Liver (tissue), 8 donors: ENCODE measurements at regions not wholly inside any gene's neighbourhood (a gene's known extent, or its start where the extent isn't known, plus 50 kb on each side); places are given as distances from the start of the nearest gene placed in this dataset.

ENCODE experiments used
- DNase-seq: peaks from one replicate; pipeline ENCODE4 v3.0.0-alpha.2; 2017; ENCODE audit warnings: low spot score
- H3K27ac ChIP-seq, 2 donors: one replicate each; pipeline ENCODE4 v1.7.0; 2013; ENCODE audit warnings: inconsistent platforms in 2 of 2, low read length in 2 of 2, control low read depth in 1 of 2, low read depth in 1 of 2, mild to moderate bottlenecking in 1 of 2
- H3K27me3 ChIP-seq, 4 donors: one replicate each; pipeline versions ENCODE4 v1.6.1 to v1.7.0; 2013; ENCODE audit warnings: low read length in 3 of 4, inconsistent platforms in 1 of 4, mild to moderate bottlenecking in 1 of 4, moderate library complexity in 1 of 4; ENCODE audit not compliant: control insufficient read depth in 4 of 4, insufficient read depth in 4 of 4
- H3K36me3 ChIP-seq, 4 donors: one replicate each; pipeline versions ENCODE4 v1.6.1 to v1.7.0; 2013; ENCODE audit warnings: low read length in 3 of 4, mild to moderate bottlenecking in 3 of 4, low read depth in 1 of 4, moderate library complexity in 1 of 4; ENCODE audit not compliant: control insufficient read depth in 4 of 4, insufficient read depth in 3 of 4
- H3K4me1 ChIP-seq, 4 donors: one replicate each; pipeline versions ENCODE4 v1.6.1 to v1.7.0; 2013; ENCODE audit warnings: low read length in 3 of 4, mild to moderate bottlenecking in 3 of 4, moderate library complexity in 1 of 4; ENCODE audit not compliant: control insufficient read depth in 4 of 4, insufficient read depth in 4 of 4
- H3K4me3 ChIP-seq, 3 donors: one replicate each; pipeline versions ENCODE4 v1.6.1 to v1.7.0; 2013; ENCODE audit warnings: low read length in 3 of 3, control low read depth in 1 of 3, low read depth in 1 of 3, mild to moderate bottlenecking in 1 of 3
- H3K9ac ChIP-seq, 2 donors: one replicate each; pipeline ENCODE4 v1.7.0; 2013; ENCODE audit warnings: low read length in 2 of 2, mild to moderate bottlenecking in 2 of 2, moderate library complexity in 2 of 2, control low read depth in 1 of 2, low read depth in 1 of 2
- H3K9me3 ChIP-seq, 4 donors: one replicate each; pipeline versions ENCODE4 v1.6.1 to v1.7.0; 2013; ENCODE audit warnings: low read length in 3 of 4; ENCODE audit not compliant: control insufficient read depth in 4 of 4
- ATF3 ChIP-seq: IDR thresholded peaks from 2 replicates; pipeline ENCODE4 v1.6.1; 2016; ENCODE audit warnings: antibody characterized with exemption
- EGR1 ChIP-seq, 2 donors: IDR thresholded peaks; 2 replicates each; pipeline ENCODE4 v1.6.1; 2016 to 2018; ENCODE audit warnings: antibody characterized with exemption in 2 of 2, low read depth in 2 of 2
- FOXA1 ChIP-seq: IDR thresholded peaks from 2 replicates; pipeline ENCODE4 v1.6.1; 2016; ENCODE audit warnings: antibody characterized with exemption
- FOXA2 ChIP-seq: IDR thresholded peaks from 2 replicates; pipeline ENCODE4 v1.6.1; 2016; ENCODE audit warnings: antibody characterized with exemption
- GABPA ChIP-seq, 2 donors: IDR thresholded peaks in 1 of 2; conservative IDR thresholded peaks in 1 of 2; 2 replicates each; pipeline ENCODE4 v1.6.1; 2016; ENCODE audit warnings: antibody characterized with exemption in 2 of 2, mild to moderate bottlenecking in 1 of 2, moderate library complexity in 1 of 2
- HNF4A ChIP-seq, 2 donors: conservative IDR thresholded peaks; 2 replicates each; pipeline ENCODE4 v1.6.1; 2016; ENCODE audit warnings: antibody characterized with exemption in 2 of 2, mild to moderate bottlenecking in 2 of 2
- HNF4G ChIP-seq: IDR thresholded peaks from 2 replicates; pipeline ENCODE4 v1.6.1; 2016; ENCODE audit warnings: antibody characterized with exemption
- JUND ChIP-seq, 2 donors: IDR thresholded peaks; 2 replicates each; pipeline ENCODE4 v1.6.1; 2016; ENCODE audit warnings: antibody characterized with exemption in 2 of 2
- RAD21 ChIP-seq, 2 donors: IDR thresholded peaks; 2 replicates each; pipeline ENCODE4 v1.6.1; 2016; ENCODE audit warnings: antibody characterized with exemption in 2 of 2, mild to moderate bottlenecking in 2 of 2
- RXRA ChIP-seq, 2 donors: IDR thresholded peaks; 2 replicates each; pipeline ENCODE4 v1.6.1; 2017 to 2018; ENCODE audit warnings: antibody characterized with exemption in 2 of 2, mild to moderate bottlenecking in 1 of 2
- SP1 ChIP-seq: IDR thresholded peaks from 2 replicates; pipeline ENCODE4 v1.6.1; 2018; ENCODE audit warnings: antibody characterized with exemption, mild to moderate bottlenecking
- TAF1 ChIP-seq: conservative IDR thresholded peaks from 2 replicates; pipeline ENCODE4 v1.6.1; 2016; ENCODE audit warnings: antibody characterized with exemption, mild to moderate bottlenecking
- YY1 ChIP-seq: IDR thresholded peaks from 2 replicates; pipeline ENCODE4 v1.6.1; 2016; ENCODE audit warnings: antibody characterized with exemption, mild to moderate bottlenecking
- WGBS: extraction: QIAGEN DNeasy Blood & Tissue Kit; methylation state at CpG from one replicate; pipeline ENCODE4 v1.1.7; 2013; 5-methylcytosine and 5-hydroxymethylcytosine counted together
- TF ChIP-seq, protein P1 (sequence below): IDR thresholded peaks from 2 replicates; pipeline ENCODE4 v1.6.1; 2016; ENCODE audit warnings: antibody characterized with exemption, mild to moderate bottlenecking
- TF ChIP-seq, protein P2 (sequence below): fragments of 150-350 bp; IDR thresholded peaks from 2 replicates; pipeline ENCODE4 v1.5.1; 2017; ENCODE audit warnings: improper control_type of control experiment, low read depth, low read length; ENCODE audit not compliant: missing input control
- donor health status: healthy.
- donor health status: healthy.
- donor health status: healthy.
- donor health status: healthy.
- donor health status: healthy.

GRCh38 chr3:88318067-88318466 is 168.3 kb downstream of the C3orf38 start (continued):
- TF ChIP-seq, protein P1, sequence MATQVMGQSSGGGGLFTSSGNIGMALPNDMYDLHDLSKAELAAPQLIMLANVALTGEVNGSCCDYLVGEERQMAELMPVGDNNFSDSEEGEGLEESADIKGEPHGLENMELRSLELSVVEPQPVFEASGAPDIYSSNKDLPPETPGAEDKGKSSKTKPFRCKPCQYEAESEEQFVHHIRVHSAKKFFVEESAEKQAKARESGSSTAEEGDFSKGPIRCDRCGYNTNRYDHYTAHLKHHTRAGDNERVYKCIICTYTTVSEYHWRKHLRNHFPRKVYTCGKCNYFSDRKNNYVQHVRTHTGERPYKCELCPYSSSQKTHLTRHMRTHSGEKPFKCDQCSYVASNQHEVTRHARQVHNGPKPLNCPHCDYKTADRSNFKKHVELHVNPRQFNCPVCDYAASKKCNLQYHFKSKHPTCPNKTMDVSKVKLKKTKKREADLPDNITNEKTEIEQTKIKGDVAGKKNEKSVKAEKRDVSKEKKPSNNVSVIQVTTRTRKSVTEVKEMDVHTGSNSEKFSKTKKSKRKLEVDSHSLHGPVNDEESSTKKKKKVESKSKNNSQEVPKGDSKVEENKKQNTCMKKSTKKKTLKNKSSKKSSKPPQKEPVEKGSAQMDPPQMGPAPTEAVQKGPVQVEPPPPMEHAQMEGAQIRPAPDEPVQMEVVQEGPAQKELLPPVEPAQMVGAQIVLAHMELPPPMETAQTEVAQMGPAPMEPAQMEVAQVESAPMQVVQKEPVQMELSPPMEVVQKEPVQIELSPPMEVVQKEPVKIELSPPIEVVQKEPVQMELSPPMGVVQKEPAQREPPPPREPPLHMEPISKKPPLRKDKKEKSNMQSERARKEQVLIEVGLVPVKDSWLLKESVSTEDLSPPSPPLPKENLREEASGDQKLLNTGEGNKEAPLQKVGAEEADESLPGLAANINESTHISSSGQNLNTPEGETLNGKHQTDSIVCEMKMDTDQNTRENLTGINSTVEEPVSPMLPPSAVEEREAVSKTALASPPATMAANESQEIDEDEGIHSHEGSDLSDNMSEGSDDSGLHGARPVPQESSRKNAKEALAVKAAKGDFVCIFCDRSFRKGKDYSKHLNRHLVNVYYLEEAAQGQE: no peak
- TF ChIP-seq HNF4G (no peak), EGR1 (IDR thresholded peaks at IDR 0.05; ENCODE audit: low read depth in 2 of 2) (no peak), TAF1 (no peak), RAD21 (IDR thresholded peaks at IDR 0.05) (no peak)

DNA sequence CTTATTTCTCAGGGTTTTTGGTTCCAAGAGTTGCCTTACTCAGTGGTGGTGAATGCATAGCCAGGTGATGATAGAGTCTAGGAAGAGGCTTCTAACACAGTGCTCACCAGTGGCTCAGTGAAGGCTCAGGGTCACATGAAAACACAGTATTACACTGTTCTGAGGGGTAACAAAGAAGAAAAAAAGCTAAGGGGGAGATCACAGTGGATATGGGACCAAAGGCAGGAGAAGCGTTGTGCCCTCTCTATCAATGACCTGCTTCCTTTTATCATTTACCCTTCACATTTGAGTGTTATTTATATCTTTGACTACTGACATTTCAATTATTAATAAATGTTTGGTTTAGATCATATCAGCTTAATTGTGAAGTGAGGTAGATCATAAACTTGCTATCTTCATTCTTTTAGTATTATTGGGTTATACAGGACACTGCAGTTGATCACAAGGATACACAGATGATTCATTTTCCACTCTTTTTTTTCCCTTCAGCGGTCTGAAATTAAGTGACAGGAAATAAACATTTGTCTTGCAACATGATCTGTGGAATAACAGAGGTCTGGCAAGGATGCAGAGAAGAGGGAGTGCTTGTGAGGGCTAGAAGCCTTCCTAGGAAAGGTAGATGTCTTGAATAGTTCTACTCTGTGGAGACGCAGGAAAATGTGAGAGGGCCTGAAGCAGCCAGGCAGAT is 171.7 kb downstream of the C3orf38 start:
- 67% methylated on average over 3 of the region's 3 CpGs for WGBS
- no peak overlapping the region for H3K27ac ChIP-seq
- no peak for DNase-seq
- no peaks in the 10 kb centered on the region for H3K4me1 ChIP-seq
- no peaks in the 10 kb centered on the region for H3K36me3 ChIP-seq
- no peak overlapping the region for H3K9ac ChIP-seq
- TF ChIP-seq, protein P2, sequence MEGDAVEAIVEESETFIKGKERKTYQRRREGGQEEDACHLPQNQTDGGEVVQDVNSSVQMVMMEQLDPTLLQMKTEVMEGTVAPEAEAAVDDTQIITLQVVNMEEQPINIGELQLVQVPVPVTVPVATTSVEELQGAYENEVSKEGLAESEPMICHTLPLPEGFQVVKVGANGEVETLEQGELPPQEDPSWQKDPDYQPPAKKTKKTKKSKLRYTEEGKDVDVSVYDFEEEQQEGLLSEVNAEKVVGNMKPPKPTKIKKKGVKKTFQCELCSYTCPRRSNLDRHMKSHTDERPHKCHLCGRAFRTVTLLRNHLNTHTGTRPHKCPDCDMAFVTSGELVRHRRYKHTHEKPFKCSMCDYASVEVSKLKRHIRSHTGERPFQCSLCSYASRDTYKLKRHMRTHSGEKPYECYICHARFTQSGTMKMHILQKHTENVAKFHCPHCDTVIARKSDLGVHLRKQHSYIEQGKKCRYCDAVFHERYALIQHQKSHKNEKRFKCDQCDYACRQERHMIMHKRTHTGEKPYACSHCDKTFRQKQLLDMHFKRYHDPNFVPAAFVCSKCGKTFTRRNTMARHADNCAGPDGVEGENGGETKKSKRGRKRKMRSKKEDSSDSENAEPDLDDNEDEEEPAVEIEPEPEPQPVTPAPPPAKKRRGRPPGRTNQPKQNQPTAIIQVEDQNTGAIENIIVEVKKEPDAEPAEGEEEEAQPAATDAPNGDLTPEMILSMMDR: no peak
- H3K4me3 ChIP-seq: no peak overlapping the region
- H3K27me3 ChIP-seq: no peaks in the 10 kb centered on the region
- no peaks in the 10 kb centered on the region for H3K9me3 ChIP-seq

DNA sequence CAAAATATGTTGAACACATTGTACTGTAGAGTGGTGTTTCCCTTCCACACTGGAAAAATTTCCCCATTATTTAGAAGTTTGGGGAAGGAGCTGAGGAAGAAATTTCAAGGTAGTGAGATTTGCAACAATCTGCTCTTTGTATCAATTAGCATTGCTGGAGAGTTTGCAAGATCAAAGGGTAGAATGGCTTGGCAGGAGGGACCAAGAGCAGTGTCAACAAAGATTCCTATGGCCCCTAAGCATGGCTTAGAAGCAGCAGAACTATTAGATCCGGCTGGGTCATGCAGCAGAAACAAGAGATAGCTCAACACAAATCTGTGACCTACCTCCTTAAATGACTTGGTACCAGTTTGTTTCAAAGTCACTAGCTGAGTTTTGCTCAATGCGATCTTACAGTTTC is 175.0 kb downstream of the C3orf38 start:
- H3K4me1 ChIP-seq: no peaks in the 10 kb centered on the region
- H3K9ac ChIP-seq: no peak overlapping the region
- no peak overlapping the region for H3K27ac ChIP-seq
- 56% methylated on average over 2 of the region's 2 CpGs for WGBS
- H3K9me3 ChIP-seq: peaks cover 0 to 2% (median 0%) of the 10 kb centered on the region in 4 donors
- TF ChIP-seq RAD21 (IDR thresholded peaks at IDR 0.05): no peak
- no peak for TF ChIP-seq JUND (IDR thresholded peaks at IDR 0.05)
- TF ChIP-seq SP1: no peak
- TF ChIP-seq YY1: no peak
- TF ChIP-seq, protein P2: no peak
- no peak for TF ChIP-seq EGR1 (IDR thresholded peaks at IDR 0.05; ENCODE audit: low read depth in 2 of 2)
- TF ChIP-seq RXRA (IDR thresholded peaks at IDR 0.05): no peak
- no peak for TF ChIP-seq FOXA1
- no peak for TF ChIP-seq GABPA (IDR thresholded peaks at IDR 0.05 in 1 of 2, conservative IDR thresholded peaks at IDR 0.05 in 1 of 2)
- no peak for TF ChIP-seq FOXA2
- no peak for TF ChIP-seq ATF3
- no peak for TF ChIP-seq HNF4A (conservative IDR thresholded peaks at IDR 0.05)
- H3K27me3 ChIP-seq: no peaks in the 10 kb centered on the region
- H3K4me3 ChIP-seq: no peak overlapping the region
- DNase-seq: no peak
- no peaks in the 10 kb centered on the region for H3K36me3 ChIP-seq
